HG03139 (cell line): ENCODE measurements at regions not wholly inside any gene's neighbourhood (a gene's known extent, or its start where the extent isn't known, plus 50 kb on each side); places are given as distances from the start of the nearest gene placed in this dataset.
"Not testable (repeated sequence)": the region's sequence is repeated elsewhere in the genome, so short reads cannot be mapped to it uniquely, and the experiment has no call there.

Source experiments
- ATAC-seq: cut with Tn5 transposase; IDR thresholded peaks from one replicate; pipeline ENCODE4 v1.9.1; 2021; ENCODE audit not compliant: unreplicated experiment

GRCh38 chr3:11713171-11713570 is 69.5 kb upstream of the VGLL4 start:
- no peak for ATAC-seq

- no peak for ATAC-seq
These were observed 68.9 kb upstream of the VGLL4 start for GRCh38 chr3:11712646-11713045.

DNA sequence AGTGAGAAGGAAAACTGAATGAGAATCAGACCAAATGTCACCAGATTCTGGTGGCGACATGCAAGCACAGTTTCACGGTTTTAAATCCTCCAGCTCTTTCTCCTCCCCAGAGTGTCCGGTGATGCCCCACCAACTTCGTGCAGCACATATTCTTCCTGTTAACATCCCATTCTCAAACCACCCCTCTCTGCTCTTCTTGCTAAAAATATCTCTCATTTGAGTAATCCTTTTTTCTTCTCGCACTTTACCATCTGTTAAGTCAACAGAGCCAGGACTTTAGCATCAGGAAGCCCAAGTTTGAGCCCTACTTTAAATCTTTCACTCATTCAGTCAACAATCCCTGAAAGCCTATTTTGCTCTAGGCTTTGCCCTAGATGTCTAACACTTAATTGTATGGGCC is 68.2 kb upstream of the VGLL4 start:
- no peak for ATAC-seq

- ATAC-seq: no peak
These were observed 66.1 kb upstream of the VGLL4 start for GRCh38 chr3:11709782-11710181.

DNA sequence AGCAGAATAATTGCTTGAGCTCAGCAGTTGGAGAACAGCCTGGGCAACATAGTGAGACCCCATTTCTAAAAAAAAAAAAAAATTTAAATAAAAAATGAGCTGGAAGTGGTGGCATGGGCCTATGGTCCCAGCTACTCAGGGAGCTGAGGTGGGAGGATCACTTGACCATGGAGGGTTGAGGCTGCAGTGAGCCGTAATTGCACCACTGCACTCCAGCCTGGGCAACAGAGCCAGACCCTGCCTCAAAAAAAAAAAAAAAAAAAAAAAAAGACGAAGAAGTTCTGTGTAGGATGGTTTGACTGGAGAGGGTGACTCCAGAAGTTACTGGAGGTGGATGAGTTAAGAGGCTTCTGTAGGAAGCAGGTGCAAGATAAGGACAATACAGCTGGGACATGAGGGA is 63.4 kb upstream of the VGLL4 start:
- ATAC-seq: not testable (repeated sequence)

GRCh38 chr3:11706604-11707003 is 62.9 kb upstream of the VGLL4 start:
- no peak for ATAC-seq

DNA sequence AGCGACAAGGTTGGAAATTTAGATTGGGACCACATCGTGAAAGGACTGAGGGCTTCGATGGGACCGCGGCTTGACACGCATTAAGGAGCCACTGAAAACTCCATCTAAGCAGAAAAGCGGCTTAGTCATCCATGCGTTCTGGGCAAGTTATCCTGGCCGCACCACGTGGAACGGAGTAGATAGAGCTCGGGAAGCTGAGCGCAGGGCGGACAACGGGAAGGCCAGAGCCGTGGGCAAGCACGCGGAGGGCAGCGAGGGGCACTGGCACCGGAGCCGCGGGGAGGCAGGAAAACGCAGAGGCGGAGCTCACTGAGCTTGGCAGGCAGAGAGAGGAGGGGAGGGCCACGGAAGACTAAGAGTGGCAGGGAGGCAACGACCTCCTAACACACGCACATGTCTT is 61.3 kb upstream of the VGLL4 start:
- no peak for ATAC-seq

DNA sequence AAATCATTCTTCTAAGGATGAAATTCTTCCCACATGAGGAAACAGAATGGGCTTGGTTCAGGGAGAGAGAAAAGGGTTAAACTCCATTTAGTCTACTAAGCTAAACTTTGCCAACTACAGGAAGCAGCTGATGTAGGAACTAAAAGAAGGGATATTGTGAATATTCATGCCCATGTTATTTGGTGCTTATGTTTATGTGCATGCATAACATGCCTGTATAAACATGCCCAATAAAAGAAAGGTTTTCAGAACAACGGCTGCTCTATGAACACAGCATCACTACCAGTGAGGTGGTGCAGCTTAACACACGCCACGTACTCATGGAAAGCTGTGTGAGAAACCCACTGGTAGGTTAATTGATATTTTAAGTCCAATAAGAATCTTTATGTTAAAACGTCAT is 59.4 kb upstream of the VGLL4 start:
- ATAC-seq: no peak

DNA sequence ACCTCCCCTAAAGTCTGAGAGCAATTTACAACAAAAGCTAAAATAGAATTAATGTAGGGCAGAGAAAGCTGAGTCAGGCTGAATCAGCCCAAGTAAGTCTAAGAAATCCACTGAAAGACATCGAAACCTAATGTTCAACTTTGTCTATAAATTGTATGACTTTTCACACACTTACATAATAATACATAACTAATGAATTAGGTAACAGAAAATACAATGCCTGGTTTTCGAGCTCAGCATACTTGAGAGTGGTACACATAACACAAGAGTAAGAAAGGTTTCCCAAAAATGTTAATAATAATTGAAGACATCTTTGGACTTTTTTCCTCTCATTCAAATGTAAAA is 55.3 kb upstream of the VGLL4 start:
- no peak for ATAC-seq

DNA sequence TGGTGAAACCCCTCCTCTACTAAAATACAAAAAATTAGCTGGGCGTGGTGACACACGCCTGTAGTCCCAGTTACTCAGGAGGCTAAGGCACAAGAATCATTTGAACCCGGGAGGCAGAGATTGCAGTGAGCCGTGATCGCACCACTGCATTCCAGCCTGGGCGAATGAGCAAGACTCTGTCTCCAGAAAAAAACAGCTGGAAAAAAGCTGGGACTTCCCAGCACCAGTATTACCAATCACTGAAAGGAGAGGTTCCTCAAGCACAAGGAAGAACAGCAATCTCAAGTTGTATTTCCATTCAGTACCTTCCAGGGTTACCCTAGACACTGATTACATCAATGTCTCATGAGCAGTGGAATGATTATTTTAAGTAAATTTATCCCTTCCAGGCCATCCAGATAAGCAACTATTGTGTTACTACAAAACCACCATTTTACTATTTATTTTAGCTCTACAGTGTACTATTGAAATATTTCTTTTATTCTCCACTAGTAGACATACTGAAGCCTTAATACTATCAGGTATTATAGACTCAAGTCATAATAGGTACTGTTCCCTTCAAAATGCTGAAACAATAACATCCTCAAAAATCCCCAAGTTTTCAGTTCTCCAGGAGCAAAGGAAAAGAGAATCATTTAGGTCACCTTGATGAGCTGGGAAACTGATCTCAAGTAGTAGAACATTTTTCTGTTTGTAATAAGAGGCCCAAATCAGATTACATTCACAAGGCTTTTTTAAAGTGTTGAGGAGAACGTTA is 54.8 kb upstream of the VGLL4 start:
- no peak for ATAC-seq

DNA sequence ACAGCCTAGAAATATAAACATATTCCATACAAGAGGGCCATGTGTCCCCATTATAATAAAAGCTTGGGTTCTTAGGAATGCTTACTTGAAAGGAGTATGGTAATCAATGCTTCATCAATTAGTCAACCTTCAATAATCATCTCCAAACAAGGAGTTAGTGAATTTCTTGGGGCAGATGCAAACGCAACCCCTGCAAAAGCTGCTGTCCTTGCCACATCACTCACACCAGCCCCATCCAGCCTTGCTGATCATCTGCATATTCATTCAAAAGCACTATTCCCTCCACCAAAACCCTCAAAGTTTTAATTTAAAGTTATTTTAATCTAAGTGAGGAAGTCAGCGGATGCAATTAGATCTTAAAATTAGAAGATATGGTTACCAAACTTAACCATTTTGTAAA is 54.0 kb upstream of the VGLL4 start:
- no peak for ATAC-seq

DNA sequence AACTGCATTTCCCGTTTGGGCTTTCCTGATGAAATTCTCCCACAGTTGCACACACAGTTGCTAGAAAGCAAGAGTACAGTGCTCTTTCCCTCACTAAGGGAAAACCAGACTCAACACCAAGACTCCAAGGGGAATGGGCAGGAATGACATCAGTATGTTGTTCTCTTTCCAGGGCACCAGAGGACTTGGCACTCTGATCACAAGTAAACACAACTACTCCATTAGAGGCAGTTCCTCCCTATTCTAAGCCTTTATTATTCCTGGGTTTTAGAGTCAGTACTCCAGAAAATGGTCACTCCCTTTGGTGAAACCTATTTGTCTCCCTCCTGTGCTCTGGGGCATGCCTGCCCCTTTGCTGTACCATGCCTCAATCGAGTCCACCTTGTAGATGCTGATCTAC is 52.3 kb upstream of the VGLL4 start:
- ATAC-seq: no peak
